NCI-H345 treated with DMSO at 0.1 percent for 48 hours (cell line): ENCODE measurements at regions not wholly inside any gene's neighbourhood (a gene's known extent, or its start where the extent isn't known, plus 50 kb on each side); places are given as distances from the start of the nearest gene placed in this dataset.

Experiments
- DNase-seq: peaks from one replicate; lab custom pipeline; 2025; ENCODE audit not compliant: unreplicated experiment; lab: John Stamatoyannopoulos, UW

DNA sequence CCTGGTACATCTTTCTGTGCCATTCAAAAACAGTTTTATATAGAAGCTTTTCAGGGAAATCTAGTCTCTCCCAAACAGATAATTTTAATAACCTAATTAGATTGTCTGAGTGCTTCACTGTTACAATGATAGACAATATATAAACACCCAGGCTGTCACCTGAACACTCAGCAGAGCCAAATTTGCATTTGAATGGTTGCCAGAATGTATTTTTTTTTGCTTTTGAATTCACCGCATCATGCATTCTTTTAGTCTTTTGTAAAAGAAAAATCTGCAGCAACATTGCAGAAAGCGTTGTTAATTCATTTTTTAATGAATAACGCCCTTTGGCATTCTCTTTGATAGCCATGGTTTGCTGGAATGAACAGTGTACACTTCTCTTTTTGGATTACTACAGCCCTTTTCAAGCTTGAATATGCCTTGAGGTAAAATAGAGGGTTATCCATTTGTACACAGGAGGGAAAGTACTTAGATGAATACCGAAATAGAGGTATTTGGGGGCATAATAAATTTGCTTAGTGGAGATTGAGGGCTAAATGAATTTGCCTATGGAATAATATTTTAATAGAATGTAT is 175.0 kb upstream of the EPHA5 start:
- DNase-seq = no peak

GRCh38 chr4:65839164-65839931 is 169.1 kb upstream of the EPHA5 start:
- DNase-seq = no peak

DNA sequence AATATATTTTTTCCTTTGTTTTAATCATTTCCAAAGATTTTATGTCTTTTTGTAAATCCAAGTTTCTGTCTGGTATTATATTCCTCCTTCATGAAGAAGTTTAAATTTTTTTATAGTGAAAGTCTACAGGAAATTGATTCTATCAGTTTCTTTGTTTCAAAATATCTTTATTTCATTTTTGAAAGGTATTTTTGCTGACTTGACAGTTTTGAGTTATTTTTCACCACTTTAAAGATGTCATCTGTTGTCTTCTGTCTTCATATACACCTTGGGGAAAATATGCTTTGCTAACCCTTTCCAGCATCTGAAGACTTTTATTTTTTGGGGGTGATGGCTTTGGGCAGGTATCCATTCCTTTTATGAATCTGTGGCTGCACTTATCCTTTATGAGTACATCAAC is 164.4 kb upstream of the EPHA5 start:
- no peak for DNase-seq

DNA sequence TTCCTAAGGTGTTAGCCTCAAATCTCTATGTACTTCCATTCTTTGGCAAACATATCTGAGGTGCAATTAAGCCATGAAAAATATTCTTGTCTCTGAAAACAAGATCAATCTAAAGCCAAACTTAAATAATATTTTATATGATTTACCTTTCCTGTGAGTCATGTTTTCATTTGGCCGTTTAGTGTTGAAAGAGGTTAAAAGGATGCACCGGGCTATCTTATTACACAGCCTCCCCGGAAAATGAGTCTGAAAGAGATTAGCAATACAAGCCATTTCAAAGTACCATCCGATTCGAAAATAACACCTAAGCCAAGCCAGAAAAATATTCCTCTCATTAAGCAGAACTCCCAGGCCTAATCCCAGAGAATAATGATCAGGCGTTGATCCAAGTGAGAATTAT is 161.5 kb upstream of the EPHA5 start:
- DNase-seq = no peak

GRCh38 chr4:65825116-65825753 is 154.9 kb upstream of the EPHA5 start:
- no peak for DNase-seq

DNA sequence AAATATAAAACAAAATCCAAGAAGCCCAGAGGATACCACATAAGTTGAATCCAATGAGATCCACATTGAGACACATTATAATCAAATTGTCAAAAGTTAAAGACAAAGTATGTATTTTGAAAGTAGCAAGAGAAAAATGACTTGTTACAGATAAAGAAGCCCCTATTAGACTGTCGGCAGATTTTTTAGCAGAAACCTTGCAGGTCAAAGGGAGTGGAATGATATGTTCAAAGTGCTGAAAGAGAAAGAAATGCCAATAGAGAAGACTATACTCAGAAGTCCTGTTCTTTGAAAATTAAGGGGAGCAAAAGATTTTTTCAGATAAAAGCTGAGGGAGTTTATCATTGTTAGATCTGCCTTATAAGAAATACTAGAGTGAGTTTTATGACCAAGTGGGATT is 148.9 kb upstream of the EPHA5 start:
- DNase-seq = no peak

- DNase-seq = no peak
These were observed 135.6 kb upstream of the EPHA5 start for GRCh38 chr4:65805936-65806335.

DNA sequence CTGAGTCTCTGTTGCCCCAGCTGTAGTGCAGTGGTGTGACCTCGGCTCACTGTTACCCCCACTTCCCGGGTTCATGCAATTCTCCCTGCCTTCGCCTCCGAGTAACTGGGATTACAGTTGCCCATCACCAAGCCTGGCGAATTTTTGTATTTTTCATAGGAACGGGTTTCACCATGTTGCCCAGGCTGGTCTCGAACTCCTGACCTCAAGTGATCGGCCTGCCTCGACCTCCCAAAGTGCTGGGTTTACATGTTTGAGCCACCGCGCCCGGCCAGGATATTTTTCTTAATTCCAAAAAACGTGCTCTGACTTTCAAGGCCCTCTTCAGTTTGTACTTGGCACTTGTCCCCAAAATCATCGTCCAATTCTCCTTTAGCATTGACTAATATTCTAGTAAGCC is 129.2 kb upstream of the EPHA5 start:
- DNase-seq = no peak

DNA sequence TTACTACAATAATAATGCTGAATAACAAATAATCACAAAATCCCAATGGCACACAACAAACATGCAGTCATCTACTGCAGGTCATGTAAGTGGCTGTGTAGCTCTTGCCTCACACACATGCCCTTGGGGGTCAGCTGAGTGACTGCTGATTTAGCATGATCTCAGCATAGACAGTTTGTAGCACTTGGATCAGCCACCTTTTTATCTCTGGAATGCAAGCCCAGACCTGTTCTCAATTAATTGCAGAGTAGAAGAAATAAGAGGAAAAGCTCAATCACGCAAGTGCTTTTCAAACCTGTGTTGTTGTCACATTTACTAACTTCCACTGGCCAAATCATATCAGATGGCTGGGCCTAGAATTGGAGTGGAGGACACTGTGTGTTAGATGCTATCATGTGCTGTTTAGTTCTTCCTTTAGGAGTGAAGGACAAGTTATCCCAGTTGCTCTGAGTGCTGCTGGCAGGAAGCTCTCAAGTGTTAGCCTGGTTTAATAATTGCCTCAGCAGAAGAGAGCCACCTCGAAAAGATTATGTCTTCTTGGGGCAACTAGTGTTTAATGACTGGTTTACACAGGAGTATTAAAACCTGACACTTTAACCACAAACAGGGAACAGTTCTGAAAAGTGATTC is 128.3 kb upstream of the EPHA5 start:
- no peak for DNase-seq

- no peak for DNase-seq
These were observed 121.6 kb upstream of the EPHA5 start for GRCh38 chr4:65791812-65792308.

GRCh38 chr4:65791111-65791811 is 121.0 kb upstream of the EPHA5 start:
- DNase-seq = no peak

GRCh38 chr4:65789805-65790204 is 119.5 kb upstream of the EPHA5 start:
- no peak for DNase-seq

GRCh38 chr4:65789341-65789740 is 119.1 kb upstream of the EPHA5 start:
- no peak for DNase-seq

- no peak for DNase-seq
These were observed 107.0 kb upstream of the EPHA5 start for GRCh38 chr4:65777270-65777669.

DNA sequence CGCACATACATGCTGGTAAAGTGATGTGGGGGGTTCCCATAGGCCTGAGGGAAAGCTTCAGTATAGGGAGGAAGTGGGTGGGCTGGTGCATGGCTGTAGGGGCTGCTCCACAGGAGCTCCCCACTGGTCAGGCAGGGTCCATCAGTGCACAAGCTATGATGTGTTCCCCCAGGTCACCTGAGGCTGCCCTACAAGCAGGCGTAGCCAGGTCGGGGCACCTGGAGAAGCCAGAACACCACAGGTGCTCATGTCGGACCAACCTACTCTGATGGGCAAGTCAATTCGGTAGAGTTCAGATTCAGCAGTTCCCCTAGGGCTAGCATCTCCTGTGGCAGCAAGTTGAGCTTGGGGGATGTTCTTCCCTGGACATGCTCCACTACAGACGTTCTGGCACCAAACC is 103.3 kb upstream of the EPHA5 start:
- DNase-seq = no peak

DNA sequence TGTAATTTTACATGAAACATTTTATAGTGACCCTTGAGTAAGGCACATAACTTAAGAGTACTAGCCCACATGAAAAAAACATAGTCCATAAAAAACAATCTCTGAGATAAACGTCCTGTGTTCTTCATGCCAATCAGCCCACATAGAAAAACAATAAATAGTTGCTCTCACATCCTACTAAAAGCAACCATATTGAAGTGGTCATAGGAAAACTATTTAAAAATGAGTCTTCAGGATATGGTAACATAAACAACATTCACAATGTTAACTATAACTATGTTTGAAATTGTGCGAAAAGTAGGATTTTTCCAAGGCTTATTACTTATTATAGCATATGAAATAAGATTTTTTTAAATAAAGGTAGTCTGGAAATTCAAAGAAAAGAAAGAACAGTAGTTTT is 77.1 kb upstream of the EPHA5 start:
- DNase-seq = no peak

DNA sequence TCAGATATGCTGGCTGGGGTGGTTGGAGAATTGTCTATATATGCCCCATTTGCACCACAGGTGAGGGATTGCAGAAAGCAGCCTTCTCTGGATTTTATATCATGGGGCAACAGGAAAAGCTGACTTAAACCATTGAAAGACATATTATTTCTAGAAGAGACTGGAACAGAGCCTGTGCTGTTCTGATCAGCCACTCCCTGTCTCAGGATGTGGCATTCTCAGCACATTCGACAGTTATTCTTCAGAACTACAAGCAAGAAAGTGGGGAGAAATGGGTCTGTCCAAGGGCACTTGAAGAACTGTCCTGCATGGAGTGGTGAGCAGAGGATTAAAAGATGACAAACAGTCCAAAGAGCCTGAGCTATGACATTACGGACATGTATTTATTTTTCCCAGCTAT is 67.8 kb upstream of the EPHA5 start:
- DNase-seq = no peak

- no peak for DNase-seq
These were observed 67.4 kb upstream of the EPHA5 start for GRCh38 chr4:65737672-65738071.

- DNase-seq = no peak
These were observed 54.7 kb upstream of the EPHA5 start for GRCh38 chr4:65724973-65725372.
